ENCODE measurements at regions not wholly inside any gene's neighbourhood (a gene's known extent, or its start where the extent isn't known, plus 50 kb on each side); places are given as distances from the start of the nearest gene placed in this dataset.

- no peak for TF ChIP-seq CTCF (IDR thresholded peaks at IDR 0.05)
- TF ChIP-seq POLR2A (IDR thresholded peaks at IDR 0.05) = no peak
These were observed 595.4 kb downstream of the IRX1 start for GRCh38 chr5:4191041-4191440.

Measured in prostate gland (tissue), 2 donors.